ENCODE measurements at regions not wholly inside any gene's neighbourhood (a gene's known extent, or its start where the extent isn't known, plus 50 kb on each side); places are given as distances from the start of the nearest gene placed in this dataset.
"Not testable (repeated sequence)": the region's sequence is repeated elsewhere in the genome, so short reads cannot be mapped to it uniquely, and the experiment has no call there.

- DNase-seq = no peak
Measured at GRCh38 chr9:89674667-89675057, 69.8 kb downstream of the GADD45G start.

- no peak for DNase-seq
Measured at GRCh38 chr9:89675058-89675742, 70.4 kb downstream of the GADD45G start.

- DNase-seq = no peak
Measured at GRCh38 chr9:89676281-89676680, 71.5 kb downstream of the GADD45G start.

GRCh38 chr9:89677702-89678395 lies 73.0 kb downstream of the GADD45G start:
- no peak for DNase-seq

- DNase-seq = no peak
Measured at GRCh38 chr9:89678396-89679015, 73.7 kb downstream of the GADD45G start.

- DNase-seq = no peak
Measured at GRCh38 chr9:89679016-89679415, 74.2 kb downstream of the GADD45G start.

GRCh38 chr9:89679581-89679980 lies 74.8 kb downstream of the GADD45G start:
- no peak for DNase-seq

GRCh38 chr9:89680547-89681467 lies 76.0 kb downstream of the GADD45G start:
- no peak for DNase-seq

- DNase-seq = not testable (repeated sequence)
Measured at GRCh38 chr9:89681468-89681859, 76.7 kb downstream of the GADD45G start.

GRCh38 chr9:89683626-89684025 lies 78.8 kb downstream of the GADD45G start:
- no peak for DNase-seq

- DNase-seq = no peak
Measured at GRCh38 chr9:89684218-89684617, 79.4 kb downstream of the GADD45G start.

GRCh38 chr9:89684912-89685636 lies 80.3 kb downstream of the GADD45G start:
- DNase-seq = no peak

GRCh38 chr9:89685698-89686097 lies 80.9 kb downstream of the GADD45G start:
- DNase-seq = no peak

- no peak for DNase-seq
Measured at GRCh38 chr9:89686126-89686525, 81.3 kb downstream of the GADD45G start.

- DNase-seq = no peak
Measured at GRCh38 chr9:89686621-89687020, 81.8 kb downstream of the GADD45G start.

GRCh38 chr9:89687188-89687587 lies 82.4 kb downstream of the GADD45G start:
- DNase-seq = no peak

- DNase-seq = no peak
Measured at GRCh38 chr9:89687848-89688247, 83.0 kb downstream of the GADD45G start.

GRCh38 chr9:89689321-89689720 lies 84.5 kb downstream of the GADD45G start:
- DNase-seq = not testable (repeated sequence)

GRCh38 chr9:89690334-89690912 lies 85.6 kb downstream of the GADD45G start:
- DNase-seq = no peak

GRCh38 chr9:89695441-89695891 lies 90.7 kb downstream of the GADD45G start:
- DNase-seq = no peak

GRCh38 chr9:89695979-89696378 lies 91.2 kb downstream of the GADD45G start:
- DNase-seq = not testable (repeated sequence)

GRCh38 chr9:89696780-89697179 lies 92.0 kb downstream of the GADD45G start:
- DNase-seq = no peak
